ENCODE measurements at regions not wholly inside any gene's neighbourhood (a gene's known extent, or its start where the extent isn't known, plus 50 kb on each side); places are given as distances from the start of the nearest gene placed in this dataset.

DNA sequence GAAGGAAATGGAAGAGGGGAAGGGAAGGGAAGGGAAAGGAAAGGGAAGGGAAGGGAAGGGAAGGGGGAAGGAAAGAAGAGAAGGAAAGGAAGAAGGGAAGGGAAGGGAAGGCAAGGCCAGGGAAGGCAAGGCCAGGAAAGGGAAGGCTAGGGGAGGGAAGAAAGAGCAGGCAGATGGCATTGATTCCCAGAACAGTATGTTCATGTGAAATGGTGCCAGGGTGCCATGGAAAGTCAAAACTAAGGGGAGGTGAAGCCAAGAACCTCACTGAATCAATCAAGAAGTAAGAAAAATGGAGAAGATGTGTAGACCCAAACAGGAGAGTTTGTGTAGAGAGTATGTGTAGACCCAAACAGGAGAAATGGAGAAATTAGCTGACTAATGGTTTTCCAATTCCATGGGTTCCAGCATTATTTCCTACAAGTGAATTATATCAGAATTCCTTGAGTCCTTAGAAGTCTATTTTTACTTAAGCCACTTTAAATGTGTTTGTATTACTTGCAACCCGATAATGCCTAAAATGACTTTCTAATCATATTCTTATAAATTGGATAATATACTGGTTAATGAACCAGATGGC is 367.6 kb downstream of the TXNL1 start:
- TF ChIP-seq, protein P1, sequence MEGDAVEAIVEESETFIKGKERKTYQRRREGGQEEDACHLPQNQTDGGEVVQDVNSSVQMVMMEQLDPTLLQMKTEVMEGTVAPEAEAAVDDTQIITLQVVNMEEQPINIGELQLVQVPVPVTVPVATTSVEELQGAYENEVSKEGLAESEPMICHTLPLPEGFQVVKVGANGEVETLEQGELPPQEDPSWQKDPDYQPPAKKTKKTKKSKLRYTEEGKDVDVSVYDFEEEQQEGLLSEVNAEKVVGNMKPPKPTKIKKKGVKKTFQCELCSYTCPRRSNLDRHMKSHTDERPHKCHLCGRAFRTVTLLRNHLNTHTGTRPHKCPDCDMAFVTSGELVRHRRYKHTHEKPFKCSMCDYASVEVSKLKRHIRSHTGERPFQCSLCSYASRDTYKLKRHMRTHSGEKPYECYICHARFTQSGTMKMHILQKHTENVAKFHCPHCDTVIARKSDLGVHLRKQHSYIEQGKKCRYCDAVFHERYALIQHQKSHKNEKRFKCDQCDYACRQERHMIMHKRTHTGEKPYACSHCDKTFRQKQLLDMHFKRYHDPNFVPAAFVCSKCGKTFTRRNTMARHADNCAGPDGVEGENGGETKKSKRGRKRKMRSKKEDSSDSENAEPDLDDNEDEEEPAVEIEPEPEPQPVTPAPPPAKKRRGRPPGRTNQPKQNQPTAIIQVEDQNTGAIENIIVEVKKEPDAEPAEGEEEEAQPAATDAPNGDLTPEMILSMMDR (IDR thresholded peaks at IDR 0.05; ENCODE audit: poor library complexity, severe bottlenecking), result no peak
- no peaks in the 10 kb centered on the region for H3K9me3 ChIP-seq (ENCODE audit: severe bottlenecking)
- H3K36me3 ChIP-seq (ENCODE audit: low read depth), result no peaks in the 10 kb centered on the region
- H3K27ac ChIP-seq (ENCODE audit: poor library complexity, severe bottlenecking), result no peak overlapping the region
- H3K27me3 ChIP-seq (ENCODE audit: insufficient read depth, poor library complexity, severe bottlenecking), result no peaks in the 10 kb centered on the region
- H3K4me3 ChIP-seq (ENCODE audit: severe bottlenecking), result no peak overlapping the region
- no peak for ATAC-seq (ENCODE audit: low read depth)
- no peak for DNase-seq (ENCODE audit: low spot score)
- H3K4me1 ChIP-seq (ENCODE audit: insufficient read depth, poor library complexity, severe bottlenecking), result no peaks in the 10 kb centered on the region

DNA sequence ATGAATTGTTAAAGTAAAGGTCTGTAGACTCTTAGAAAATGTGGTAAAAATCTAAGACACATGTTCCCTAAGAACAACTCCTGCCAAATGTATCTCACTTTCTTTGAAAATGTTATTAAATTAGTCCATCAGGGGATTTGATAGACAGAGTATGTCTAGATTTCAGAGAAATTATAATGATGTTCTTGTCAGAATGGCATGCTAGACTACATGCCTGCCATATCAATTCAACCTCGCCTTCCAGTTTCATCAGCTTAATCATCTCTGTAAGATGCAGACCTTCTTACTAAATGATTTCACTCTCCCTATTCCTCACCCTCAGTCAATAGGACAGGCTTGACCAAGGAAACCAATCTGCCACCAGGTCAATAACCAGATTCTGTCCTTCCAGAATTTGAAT is 368.4 kb downstream of the TXNL1 start:
- H3K4me1 ChIP-seq (ENCODE audit: insufficient read depth, poor library complexity, severe bottlenecking), result no peaks in the 10 kb centered on the region
- H3K9me3 ChIP-seq (ENCODE audit: severe bottlenecking), result no peaks in the 10 kb centered on the region
- DNase-seq (ENCODE audit: low spot score) (no peak), ATAC-seq (ENCODE audit: low read depth) (no peak)
- no peaks in the 10 kb centered on the region for H3K36me3 ChIP-seq (ENCODE audit: low read depth)
- TF ChIP-seq, protein P1 (IDR thresholded peaks at IDR 0.05; ENCODE audit: poor library complexity, severe bottlenecking), result no peak
- H3K27me3 ChIP-seq (ENCODE audit: insufficient read depth, poor library complexity, severe bottlenecking), result no peaks in the 10 kb centered on the region
- no peak overlapping the region for H3K27ac ChIP-seq (ENCODE audit: poor library complexity, severe bottlenecking)
- H3K4me3 ChIP-seq (ENCODE audit: severe bottlenecking), result no peak overlapping the region

DNA sequence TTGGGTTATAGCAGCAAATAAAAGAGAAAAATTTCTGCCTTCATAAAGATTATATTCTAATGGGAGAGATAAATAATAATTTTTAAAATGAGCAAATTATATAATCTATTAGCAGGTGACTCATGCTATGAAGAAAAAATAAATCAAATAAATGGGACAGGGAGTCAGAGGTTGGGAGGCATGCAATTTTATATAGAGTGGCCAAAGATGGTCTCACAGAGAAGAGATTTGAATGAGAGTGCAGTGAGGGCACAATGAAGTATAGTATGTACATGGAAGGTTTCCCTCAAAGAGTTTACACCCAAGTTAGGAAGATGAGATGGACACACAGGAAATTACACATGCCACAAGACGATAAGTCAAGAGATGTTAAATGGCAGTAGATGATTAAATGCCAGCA is 369.4 kb downstream of the TXNL1 start:
- Histone ChIP-seq H3K27me3 (ENCODE audit: insufficient read depth, poor library complexity, severe bottlenecking) (no peaks in the 10 kb centered on the region), H3K9me3 (ENCODE audit: severe bottlenecking) (no peaks in the 10 kb centered on the region), H3K36me3 (ENCODE audit: low read depth) (no peaks in the 10 kb centered on the region), H3K4me1 (ENCODE audit: insufficient read depth, poor library complexity, severe bottlenecking) (no peaks in the 10 kb centered on the region), H3K4me3 (ENCODE audit: severe bottlenecking) (no peak overlapping the region), H3K27ac (ENCODE audit: poor library complexity, severe bottlenecking) (no peak overlapping the region)
- TF ChIP-seq, protein P1 (IDR thresholded peaks at IDR 0.05; ENCODE audit: poor library complexity, severe bottlenecking), result no peak
- ATAC-seq (ENCODE audit: low read depth) (no peak), DNase-seq (ENCODE audit: low spot score) (no peak)

DNA sequence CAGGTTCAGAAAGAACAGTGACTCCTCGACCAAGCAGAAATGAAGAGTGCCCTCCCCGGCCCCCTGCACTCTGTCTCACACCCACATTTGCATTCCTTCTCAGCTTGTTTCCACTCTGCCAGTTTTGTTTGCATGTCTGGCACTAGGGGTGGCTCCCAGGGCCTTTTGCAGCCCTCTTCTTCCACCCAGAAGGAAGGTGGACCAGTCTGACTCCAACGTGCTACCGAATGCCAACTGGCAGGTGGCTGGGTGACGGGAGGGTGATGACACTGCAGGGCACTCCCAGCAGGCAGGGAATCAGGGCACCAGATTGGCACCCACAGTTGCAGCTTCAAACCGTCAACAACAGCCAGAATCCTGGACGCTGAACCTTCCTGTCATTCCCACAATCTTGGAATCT is 371.1 kb downstream of the TXNL1 start:
- Histone ChIP-seq H3K9me3 (ENCODE audit: severe bottlenecking) (no peaks in the 10 kb centered on the region), H3K4me3 (ENCODE audit: severe bottlenecking) (no peak overlapping the region), H3K4me1 (ENCODE audit: insufficient read depth, poor library complexity, severe bottlenecking) (no peaks in the 10 kb centered on the region), H3K27ac (ENCODE audit: poor library complexity, severe bottlenecking) (no peak overlapping the region), H3K36me3 (ENCODE audit: low read depth) (no peaks in the 10 kb centered on the region), H3K27me3 (ENCODE audit: insufficient read depth, poor library complexity, severe bottlenecking) (no peaks in the 10 kb centered on the region)
- TF ChIP-seq, protein P1 (IDR thresholded peaks at IDR 0.05; ENCODE audit: poor library complexity, severe bottlenecking), result no peak
- ATAC-seq (ENCODE audit: low read depth) (no peak), DNase-seq (ENCODE audit: low spot score) (no peak)

DNA sequence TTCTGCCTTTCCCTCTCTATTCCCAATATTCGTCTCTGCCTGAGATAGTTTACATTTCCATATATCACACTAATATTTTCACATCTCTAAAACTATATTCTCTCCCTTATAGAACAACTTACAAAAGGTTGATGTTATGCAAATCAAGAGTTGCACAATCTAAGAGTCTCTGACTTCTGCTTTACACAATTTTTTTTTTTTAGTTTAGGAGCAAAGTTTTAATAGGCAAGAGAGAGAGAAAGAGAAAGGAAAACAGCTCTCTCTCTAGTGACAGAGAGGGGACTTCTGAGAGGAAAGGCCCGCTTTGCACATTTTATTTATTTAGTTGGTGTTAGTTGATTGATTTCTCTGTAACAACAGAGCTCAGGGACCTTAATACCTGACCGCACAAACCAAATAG is 380.2 kb downstream of the TXNL1 start:
- Histone ChIP-seq H3K36me3 (ENCODE audit: low read depth) (no peaks in the 10 kb centered on the region), H3K4me1 (ENCODE audit: insufficient read depth, poor library complexity, severe bottlenecking) (no peaks in the 10 kb centered on the region), H3K27me3 (ENCODE audit: insufficient read depth, poor library complexity, severe bottlenecking) (no peaks in the 10 kb centered on the region), H3K4me3 (ENCODE audit: severe bottlenecking) (no peak overlapping the region), H3K9me3 (ENCODE audit: severe bottlenecking) (no peaks in the 10 kb centered on the region), H3K27ac (ENCODE audit: poor library complexity, severe bottlenecking) (no peak overlapping the region)
- DNase-seq (ENCODE audit: low spot score), result no peak
- TF ChIP-seq, protein P1 (IDR thresholded peaks at IDR 0.05; ENCODE audit: poor library complexity, severe bottlenecking), result no peak
- no peak for ATAC-seq (ENCODE audit: low read depth)
